Upper lobe of left lung (tissue), 4 donors: ENCODE measurements at regions not wholly inside any gene's neighbourhood (a gene's known extent, or its start where the extent isn't known, plus 50 kb on each side); places are given as distances from the start of the nearest gene placed in this dataset.

Source experiments
- POLR2AphosphoS5 ChIP-seq, 2 donors: sonication (generic); formaldehyde crosslinking; IDR thresholded peaks; one replicate each; pipeline ENCODE4 v1.5.1; 2017; ENCODE audit warnings: antibody characterized with exemption in 2 of 2
- TF ChIP-seq, protein P1 (sequence below), 6 experiments: fragments of 450-650 bp in 4 of 6; fragments of 200-600 bp in 2 of 6; sonication (generic) in 2 of 6; IDR thresholded peaks; one replicate each; pipeline ENCODE4 v1.5.1; 2016 to 2019; ENCODE audit warnings: antibody characterized with exemption in 6 of 6

DNA sequence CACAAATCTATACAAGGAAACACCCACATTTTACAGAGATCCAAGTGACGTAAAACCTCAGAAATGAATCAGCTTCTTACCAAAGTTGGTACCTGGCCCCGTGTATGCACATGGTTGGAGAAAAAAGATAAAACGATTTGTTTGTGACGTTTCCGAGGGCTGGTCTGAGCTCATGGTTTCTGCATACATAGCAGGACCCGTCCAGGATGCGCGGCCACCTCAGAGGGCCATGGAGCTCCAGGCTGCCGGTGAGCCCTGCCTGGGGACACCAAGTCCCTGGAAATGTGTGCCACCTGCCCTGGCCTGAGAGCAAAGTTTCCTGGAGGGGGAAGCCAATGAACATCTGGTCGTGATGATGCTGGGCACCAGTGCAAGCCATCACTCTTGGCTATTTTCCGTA, 402.6 kb upstream of the MKI67 start:
- no peak for TF ChIP-seq POLR2AphosphoS5 (IDR thresholded peaks at IDR 0.05)
- TF ChIP-seq, protein P1, sequence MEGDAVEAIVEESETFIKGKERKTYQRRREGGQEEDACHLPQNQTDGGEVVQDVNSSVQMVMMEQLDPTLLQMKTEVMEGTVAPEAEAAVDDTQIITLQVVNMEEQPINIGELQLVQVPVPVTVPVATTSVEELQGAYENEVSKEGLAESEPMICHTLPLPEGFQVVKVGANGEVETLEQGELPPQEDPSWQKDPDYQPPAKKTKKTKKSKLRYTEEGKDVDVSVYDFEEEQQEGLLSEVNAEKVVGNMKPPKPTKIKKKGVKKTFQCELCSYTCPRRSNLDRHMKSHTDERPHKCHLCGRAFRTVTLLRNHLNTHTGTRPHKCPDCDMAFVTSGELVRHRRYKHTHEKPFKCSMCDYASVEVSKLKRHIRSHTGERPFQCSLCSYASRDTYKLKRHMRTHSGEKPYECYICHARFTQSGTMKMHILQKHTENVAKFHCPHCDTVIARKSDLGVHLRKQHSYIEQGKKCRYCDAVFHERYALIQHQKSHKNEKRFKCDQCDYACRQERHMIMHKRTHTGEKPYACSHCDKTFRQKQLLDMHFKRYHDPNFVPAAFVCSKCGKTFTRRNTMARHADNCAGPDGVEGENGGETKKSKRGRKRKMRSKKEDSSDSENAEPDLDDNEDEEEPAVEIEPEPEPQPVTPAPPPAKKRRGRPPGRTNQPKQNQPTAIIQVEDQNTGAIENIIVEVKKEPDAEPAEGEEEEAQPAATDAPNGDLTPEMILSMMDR (IDR thresholded peaks at IDR 0.05): no peak
